ENCODE measurements at regions not wholly inside any gene's neighbourhood (a gene's known extent, or its start where the extent isn't known, plus 50 kb on each side); places are given as distances from the start of the nearest gene placed in this dataset.

DNA sequence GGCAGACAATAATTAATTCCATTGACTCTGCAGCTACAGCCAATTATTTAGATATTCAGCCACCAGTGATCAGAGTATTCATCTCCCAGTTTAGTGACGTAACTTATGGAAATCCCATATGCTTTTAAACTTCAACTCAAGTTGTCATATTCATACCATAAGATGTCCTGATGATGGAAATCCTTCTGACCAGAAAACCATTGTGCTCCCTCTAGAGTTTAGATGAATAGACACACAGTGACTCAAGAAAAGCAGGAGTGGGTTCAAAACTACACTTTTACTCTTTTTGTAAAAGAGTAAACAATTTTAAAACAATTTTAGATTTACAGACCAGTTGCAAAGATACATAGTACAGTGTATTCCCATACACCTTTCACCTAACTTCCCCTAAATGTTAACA lies 463.7 kb downstream of the KCNT2 start:
- TF ChIP-seq, protein P1, sequence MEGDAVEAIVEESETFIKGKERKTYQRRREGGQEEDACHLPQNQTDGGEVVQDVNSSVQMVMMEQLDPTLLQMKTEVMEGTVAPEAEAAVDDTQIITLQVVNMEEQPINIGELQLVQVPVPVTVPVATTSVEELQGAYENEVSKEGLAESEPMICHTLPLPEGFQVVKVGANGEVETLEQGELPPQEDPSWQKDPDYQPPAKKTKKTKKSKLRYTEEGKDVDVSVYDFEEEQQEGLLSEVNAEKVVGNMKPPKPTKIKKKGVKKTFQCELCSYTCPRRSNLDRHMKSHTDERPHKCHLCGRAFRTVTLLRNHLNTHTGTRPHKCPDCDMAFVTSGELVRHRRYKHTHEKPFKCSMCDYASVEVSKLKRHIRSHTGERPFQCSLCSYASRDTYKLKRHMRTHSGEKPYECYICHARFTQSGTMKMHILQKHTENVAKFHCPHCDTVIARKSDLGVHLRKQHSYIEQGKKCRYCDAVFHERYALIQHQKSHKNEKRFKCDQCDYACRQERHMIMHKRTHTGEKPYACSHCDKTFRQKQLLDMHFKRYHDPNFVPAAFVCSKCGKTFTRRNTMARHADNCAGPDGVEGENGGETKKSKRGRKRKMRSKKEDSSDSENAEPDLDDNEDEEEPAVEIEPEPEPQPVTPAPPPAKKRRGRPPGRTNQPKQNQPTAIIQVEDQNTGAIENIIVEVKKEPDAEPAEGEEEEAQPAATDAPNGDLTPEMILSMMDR (IDR thresholded peaks at IDR 0.05; ENCODE audit: insufficient read depth, low read length), result no peak
- no peak overlapping the region for H3K4me3 ChIP-seq (ENCODE audit: low read depth, low read length)
- DNase-seq (ENCODE audit: low read depth), result no peak

GRCh38 chr1:196143602-196144342 lies 464.5 kb downstream of the KCNT2 start:
- TF ChIP-seq, protein P1 (IDR thresholded peaks at IDR 0.05; ENCODE audit: insufficient read depth, low read length), result no peak
- no peak overlapping the region for H3K4me3 ChIP-seq (ENCODE audit: low read depth, low read length)
- DNase-seq (ENCODE audit: low read depth), result no peak

DNA sequence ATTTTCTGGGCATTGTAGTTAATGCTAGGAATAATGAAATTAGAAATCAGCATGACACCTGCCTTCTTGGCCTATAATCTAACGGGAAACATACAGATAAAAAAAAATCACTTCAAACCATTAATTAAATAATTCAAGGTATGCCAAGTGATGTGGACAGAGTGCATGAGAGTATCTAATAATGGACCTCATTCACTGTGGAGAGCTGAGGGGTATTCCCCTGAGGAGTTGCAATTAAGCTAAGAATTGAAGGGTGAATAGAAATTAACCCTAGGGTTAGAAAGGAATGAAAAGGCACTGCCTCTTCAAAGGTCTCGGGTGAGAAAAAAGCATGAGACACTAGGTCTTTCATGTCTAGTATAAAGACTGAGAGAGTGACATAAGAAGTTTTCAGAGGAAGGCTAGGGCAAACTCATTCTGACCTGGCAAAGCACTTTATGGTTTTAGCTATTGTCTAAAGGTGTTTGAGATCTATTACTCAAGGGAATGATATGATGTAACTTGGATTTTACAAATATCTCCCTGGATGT lies 466.1 kb downstream of the KCNT2 start:
- no peak overlapping the region for H3K4me3 ChIP-seq (ENCODE audit: low read depth, low read length)
- DNase-seq (ENCODE audit: low read depth), result no peak
- TF ChIP-seq, protein P1 (IDR thresholded peaks at IDR 0.05; ENCODE audit: insufficient read depth, low read length), result no peak

DNA sequence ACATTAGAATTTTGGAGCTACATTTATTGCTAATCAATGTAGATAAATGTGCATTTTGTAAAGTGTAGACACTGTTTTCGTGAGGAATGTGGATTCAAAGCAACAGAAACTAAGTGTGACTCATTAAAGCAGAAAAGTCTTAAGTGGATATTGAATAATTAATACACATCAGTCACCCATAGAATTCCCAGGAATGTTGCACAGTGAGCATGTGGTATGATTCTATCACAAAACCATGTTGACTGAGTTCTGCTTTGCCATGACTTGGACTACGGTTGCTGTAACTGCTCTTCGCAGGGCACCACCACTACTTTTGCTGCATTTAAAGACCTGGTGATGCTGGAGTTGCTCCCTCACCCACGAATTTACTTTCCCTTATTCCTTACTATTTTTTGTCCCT lies 471.8 kb downstream of the KCNT2 start:
- TF ChIP-seq, protein P1 (IDR thresholded peaks at IDR 0.05; ENCODE audit: insufficient read depth, low read length), result no peak

DNA sequence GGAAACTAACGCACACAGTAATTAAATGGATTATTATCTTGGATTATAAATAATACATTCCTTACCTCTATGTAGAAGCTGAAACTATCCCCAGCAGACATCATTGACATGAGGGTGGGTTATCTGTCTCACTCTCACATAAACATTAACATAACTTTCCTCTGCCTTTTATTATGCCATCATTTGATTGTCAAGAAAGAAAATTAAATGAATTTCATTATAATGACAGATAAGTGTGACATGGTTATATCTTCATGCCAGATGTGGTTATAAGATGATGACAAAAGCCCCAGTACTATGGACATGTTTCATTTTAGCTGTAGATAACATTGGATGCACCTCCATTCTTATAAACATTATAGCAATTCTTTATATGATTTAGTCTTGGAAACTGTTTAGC lies 476.5 kb downstream of the KCNT2 start:
- DNase-seq (ENCODE audit: low read depth), result no peak
- TF ChIP-seq, protein P1 (IDR thresholded peaks at IDR 0.05; ENCODE audit: insufficient read depth, low read length), result no peak
- H3K4me3 ChIP-seq (ENCODE audit: low read depth, low read length), result no peak overlapping the region

More for the DNA sequence above, 471.8 kb downstream of the KCNT2 start:
- H3K4me3 ChIP-seq (ENCODE audit: low read depth, low read length), result no peak overlapping the region
- DNase-seq (ENCODE audit: low read depth), result no peak

GRCh38 chr1:196128835-196129234 lies 479.4 kb downstream of the KCNT2 start:
- no peak for DNase-seq (ENCODE audit: low read depth)

More at GRCh38 chr1:196128835-196129234, 479.4 kb downstream of the KCNT2 start:
- H3K4me3 ChIP-seq (ENCODE audit: low read depth, low read length), result no peak overlapping the region
- TF ChIP-seq, protein P1 (IDR thresholded peaks at IDR 0.05; ENCODE audit: insufficient read depth, low read length), result no peak
